GM12878 (cell line): ENCODE measurements at regions not wholly inside any gene's neighbourhood (a gene's known extent, or its start where the extent isn't known, plus 50 kb on each side); places are given as distances from the start of the nearest gene placed in this dataset.
A peak's percentile ranks its signal among the peaks of the same experiment; 100 is the strongest.

Experiments used
- ATAC-seq: fragments of 200-7000 bp; cut with Tn5 transposase; 3 replicates; pipeline ENCODE4 v1.9.1; 2020; ENCODE audit warnings: mild to moderate bottlenecking, moderate library complexity
- BruUV-seq: library from RNA; stranded (reverse); fragments of 400-500 nt; replicated peaks from 2 replicates; lab custom pipeline; 2021; lab: Mats Ljungman, UMichigan
- CTCF ChIA-PET: fragments of 300-600 bp; sonication (Branson Sonifier 250); formaldehyde crosslinking; extraction: SDS; loops from one replicate; lab custom pipeline; 2021; ENCODE audit warnings: inconsistent platforms; lab: Yijun Ruan, JAX
- POLR2A ChIA-PET: fragments of 350-600 bp; formaldehyde crosslinking; extraction: SDS; loops from one replicate; lab custom pipeline; 2021; ENCODE audit warnings: inconsistent platforms; lab: Charles Lee
- RAD21 ChIA-PET: fragments of 300-600 bp; sonication (Branson Sonifier 250); formaldehyde crosslinking; loops from one replicate; lab custom pipeline; 2023; ENCODE audit warnings: antibody characterized with exemption; ENCODE audit not compliant: unreplicated experiment; lab: Charles Lee
- SMC1A ChIA-PET: fragments of 300-600 bp; sonication (Branson Sonifier 250); formaldehyde crosslinking; loops from one replicate; lab custom pipeline; 2023; ENCODE audit not compliant: unreplicated experiment, uncharacterized antibody; lab: Charles Lee
- DNase-seq: peaks from one replicate; pipeline ENCODE4 v3.0.0-alpha.2; 2011; ENCODE audit warnings: low read depth, low spot score
- FAIRE-seq: peaks from 3 replicates; lab custom pipeline; 2011; peaks lifted over from hg19 to GRCh38; lab: Jason Lieb, UNC
- H2AFZ ChIP-seq: 2 replicates; pipeline ENCODE4 v1.6.0; 2011; ENCODE audit warnings: low read depth, low read length, control low read depth; ENCODE audit not compliant: control insufficient read depth
- H3K27ac ChIP-seq: 2 replicates; pipeline ENCODE4 v1.5.1; 2011; ENCODE audit warnings: control low read depth; ENCODE audit not compliant: control insufficient read depth, insufficient read depth
- H3K27me3 ChIP-seq, 2 experiments: replicated peaks in 1 of 2; 2 replicates each; pipeline versions ENCODE4 v1.6.0 to v1.6.1; 2011; ENCODE audit warnings: low read length in 1 of 2; ENCODE audit not compliant: control insufficient read depth in 2 of 2, insufficient read depth in 2 of 2
- H3K36me3 ChIP-seq, 2 experiments: 2 replicates each; pipeline ENCODE4 v1.5.1; 2011; ENCODE audit warnings: low read length in 1 of 2; ENCODE audit not compliant: control insufficient read depth in 2 of 2, insufficient read depth in 2 of 2
- H3K4me1 ChIP-seq: 2 replicates; pipeline ENCODE4 v1.6.1; 2011; ENCODE audit warnings: mild to moderate bottlenecking, low read length, moderate library complexity, mixed read lengths; ENCODE audit not compliant: control insufficient read depth, insufficient read depth
- H3K4me2 ChIP-seq: 2 replicates; pipeline ENCODE4 v1.6.0; 2011; ENCODE audit warnings: control low read depth; ENCODE audit not compliant: control insufficient read depth, insufficient read depth
- H3K4me3 ChIP-seq: fragments of 200-600 bp; sonication (generic); 2 replicates; pipeline ENCODE4 v1.5.1; 2016
- H3K79me2 ChIP-seq: 2 replicates; pipeline ENCODE4 v1.6.0; 2011; ENCODE audit warnings: low read length; ENCODE audit not compliant: control insufficient read depth, insufficient read depth
- H3K9ac ChIP-seq: 2 replicates; pipeline ENCODE4 v1.8.0; 2011; ENCODE audit warnings: low read length, control low read depth, mixed read lengths; ENCODE audit not compliant: control insufficient read depth, insufficient read depth
- H3K9me3 ChIP-seq: replicated peaks from 3 replicates; pipeline ENCODE4 v1.5.1; 2011; ENCODE audit warnings: mild to moderate bottlenecking, low read length; ENCODE audit not compliant: control insufficient read depth, insufficient read depth
- H4K20me1 ChIP-seq: 2 replicates; pipeline ENCODE4 v1.6.0; 2011; ENCODE audit not compliant: control insufficient read depth, insufficient read depth
- IRF5 ChIP-seq: fragments of 450-650 bp; IDR thresholded peaks from 2 replicates; pipeline ENCODE4 v1.6.1; 2017; ENCODE audit warnings: borderline replicate concordance
- JUNB ChIP-seq: IDR thresholded peaks from 2 replicates; pipeline ENCODE4 v1.6.1; 2016; ENCODE audit warnings: antibody characterized with exemption, mild to moderate bottlenecking
- WGBS: methylation state at CpG from one replicate; pipeline ENCODE4 v1.1.6; 2016; ENCODE audit warnings: low lambda C conversion rate; ENCODE audit not compliant: insufficient replicate concordance, insufficient coverage; ENCODE audit errors: missing lambda C conversion rate; 5-methylcytosine and 5-hydroxymethylcytosine counted together
- in situ Hi-C: fragments of 300-500 bp; cut with MboI; formaldehyde crosslinking; loops from 9 replicates; pipeline ENCODE4 v1.14.3; 2018; ENCODE audit warnings: mixed read lengths
- intact Hi-C: fragments of 100-400 bp; cut with micrococcal nuclease; formaldehyde crosslinking; loops from one replicate; pipeline ENCODE4 v1.14.2; 2022; ENCODE audit not compliant: unreplicated experiment
- TF ChIP-seq, protein P1 (sequence below): fragments of 450-650 bp; IDR thresholded peaks from 2 replicates; pipeline ENCODE4 v1.6.1; 2017; ENCODE audit warnings: mild to moderate bottlenecking, low read depth, inconsistent platforms; ENCODE audit not compliant: poor library complexity, severe bottlenecking

GRCh38 chr6:74742793-74743508, 462.9 kb downstream of the COL12A1 start:
- H4K20me1 ChIP-seq: no peaks in the 10 kb centered on the region
- CTCF ChIA-PET: interaction anchor here (1.1 kb wide), 1 partner anchor 22 kb away, joined by 3 read pairs; no protein-coding TSS in a partner anchor
- FAIRE-seq: no peak

More at GRCh38 chr6:74742793-74743508, 462.9 kb downstream of the COL12A1 start:
- Histone ChIP-seq H3K9ac (no peak overlapping the region), H3K27ac (no peak overlapping the region), H3K79me2 (no peaks in the 10 kb centered on the region), H2AFZ (no peak overlapping the region), H3K9me3 (no peaks in the 10 kb centered on the region), H3K4me3 (no peak overlapping the region), H3K4me2 (no peak overlapping the region), H3K4me1 (no peaks in the 10 kb centered on the region), H3K36me3 (no peaks in the 10 kb centered on the region), H3K27me3 (no peaks in the 10 kb centered on the region)
- no peak for DNase-seq
- BruUV-seq: no TSS peak
- ChIA-PET POLR2A (no interaction called here), RAD21 (interaction anchor here (0.7 kb wide), 1 partner anchor 11 kb away, joined by 3 read pairs; no protein-coding TSS in a partner anchor), SMC1A (interaction anchor here (0.9 kb wide), 1 partner anchor 11 kb away, joined by 3 read pairs; no protein-coding TSS in a partner anchor)
- in situ Hi-C loops (no loop called here), intact Hi-C loops (no loop called here)
- peak; percentile 99 for ATAC-seq
- WGBS: 23% methylated on average over 3 of the region's 3 CpGs
- TF ChIP-seq JUNB (peak; percentile 48; the same call in 1 of the 2 replicates), IRF5 (no peak)
- TF ChIP-seq, protein P1, sequence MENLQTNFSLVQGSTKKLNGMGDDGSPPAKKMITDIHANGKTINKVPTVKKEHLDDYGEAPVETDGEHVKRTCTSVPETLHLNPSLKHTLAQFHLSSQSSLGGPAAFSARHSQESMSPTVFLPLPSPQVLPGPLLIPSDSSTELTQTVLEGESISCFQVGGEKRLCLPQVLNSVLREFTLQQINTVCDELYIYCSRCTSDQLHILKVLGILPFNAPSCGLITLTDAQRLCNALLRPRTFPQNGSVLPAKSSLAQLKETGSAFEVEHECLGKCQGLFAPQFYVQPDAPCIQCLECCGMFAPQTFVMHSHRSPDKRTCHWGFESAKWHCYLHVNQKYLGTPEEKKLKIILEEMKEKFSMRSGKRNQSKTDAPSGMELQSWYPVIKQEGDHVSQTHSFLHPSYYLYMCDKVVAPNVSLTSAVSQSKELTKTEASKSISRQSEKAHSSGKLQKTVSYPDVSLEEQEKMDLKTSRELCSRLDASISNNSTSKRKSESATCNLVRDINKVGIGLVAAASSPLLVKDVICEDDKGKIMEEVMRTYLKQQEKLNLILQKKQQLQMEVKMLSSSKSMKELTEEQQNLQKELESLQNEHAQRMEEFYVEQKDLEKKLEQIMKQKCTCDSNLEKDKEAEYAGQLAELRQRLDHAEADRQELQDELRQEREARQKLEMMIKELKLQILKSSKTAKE: no peak
